ENCODE measurements at regions not wholly inside any gene's neighbourhood (a gene's known extent, or its start where the extent isn't known, plus 50 kb on each side); places are given as distances from the start of the nearest gene placed in this dataset.
"Not testable (repeated sequence)": the region's sequence is repeated elsewhere in the genome, so short reads cannot be mapped to it uniquely, and the experiment has no call there.

DNA sequence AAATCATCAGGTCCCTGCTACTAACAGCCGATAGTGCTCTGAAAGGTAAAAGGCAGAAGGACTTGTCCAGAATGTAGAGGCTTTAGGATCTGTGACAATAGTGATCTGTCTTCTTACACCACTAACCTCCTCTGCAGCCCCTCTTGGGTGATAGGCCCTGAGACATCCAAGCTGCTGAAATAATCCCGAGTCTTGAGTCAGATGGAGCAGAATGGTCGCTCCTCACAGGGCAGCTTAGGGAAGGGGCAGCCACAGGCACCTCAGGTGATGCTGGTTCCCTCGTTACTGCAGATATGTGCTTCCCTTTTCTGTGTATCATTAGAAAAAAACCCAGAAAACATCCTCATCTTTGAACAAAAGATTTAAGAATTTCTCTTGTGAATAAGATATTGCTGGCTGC is 157.1 kb upstream of the DLX2 start:
- DNase-seq (ENCODE audit: low read depth in 2 of 2), result no peak

DNA sequence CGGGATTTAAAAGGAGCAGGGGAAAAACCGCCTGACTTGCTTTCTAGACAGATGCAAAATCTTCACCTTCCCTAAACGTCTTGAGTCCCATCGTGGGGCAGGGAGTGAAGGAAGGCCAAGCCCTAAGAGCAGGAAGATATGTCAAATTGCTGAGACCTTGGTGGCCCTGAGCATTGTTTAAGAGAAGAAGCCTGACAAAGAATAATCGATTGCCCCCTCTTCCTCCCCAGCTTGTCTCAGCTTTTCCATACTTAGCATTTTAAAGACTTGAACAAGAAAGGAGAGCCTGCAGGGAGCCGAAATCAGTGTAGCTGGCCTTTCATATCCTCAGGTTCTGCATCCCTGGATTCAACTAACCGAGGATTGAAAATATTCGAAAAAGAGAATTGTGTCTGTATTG is 157.6 kb upstream of the DLX2 start:
- no peak for DNase-seq (ENCODE audit: low read depth in 2 of 2)

DNA sequence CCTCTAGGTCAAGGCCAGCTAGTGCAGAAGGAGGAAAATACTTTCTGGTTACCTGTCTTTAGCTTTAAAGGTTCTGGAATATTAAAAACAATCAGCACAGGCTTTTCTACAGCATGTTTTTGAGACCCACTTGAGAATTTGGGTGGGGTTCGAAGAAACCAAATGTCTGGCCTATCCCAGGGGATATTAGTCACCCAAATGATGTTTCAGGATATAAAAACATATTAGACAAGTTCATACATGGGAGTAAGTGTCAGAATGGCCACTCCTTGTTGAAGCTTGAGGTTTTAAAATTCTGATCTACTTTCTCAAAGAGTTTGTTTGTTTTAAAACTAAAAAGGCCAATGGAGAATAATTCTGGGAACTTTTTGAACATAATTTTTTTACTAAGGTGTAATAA is 158.6 kb upstream of the DLX2 start:
- no peak for DNase-seq (ENCODE audit: low read depth in 2 of 2)

DNA sequence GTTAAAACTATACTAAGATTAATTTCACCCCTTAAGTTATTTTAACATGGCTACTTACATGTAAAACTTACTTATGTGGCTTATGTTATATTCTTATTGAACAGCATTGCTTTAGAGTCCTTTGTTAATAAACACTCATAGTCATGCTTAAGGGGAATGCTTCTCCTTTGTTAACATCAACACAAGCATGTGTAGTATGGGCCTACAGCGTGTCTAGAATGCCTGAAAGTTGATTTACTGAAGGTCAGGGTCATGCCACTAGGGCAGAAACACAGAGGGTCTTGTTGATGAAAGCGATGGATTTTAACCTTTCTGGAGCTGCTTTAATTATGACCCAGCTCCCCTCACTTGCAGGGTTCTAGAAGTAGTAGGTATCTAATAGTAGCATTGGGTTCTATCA is 159.8 kb upstream of the DLX2 start:
- DNase-seq (ENCODE audit: low read depth in 2 of 2), result no peak

DNA sequence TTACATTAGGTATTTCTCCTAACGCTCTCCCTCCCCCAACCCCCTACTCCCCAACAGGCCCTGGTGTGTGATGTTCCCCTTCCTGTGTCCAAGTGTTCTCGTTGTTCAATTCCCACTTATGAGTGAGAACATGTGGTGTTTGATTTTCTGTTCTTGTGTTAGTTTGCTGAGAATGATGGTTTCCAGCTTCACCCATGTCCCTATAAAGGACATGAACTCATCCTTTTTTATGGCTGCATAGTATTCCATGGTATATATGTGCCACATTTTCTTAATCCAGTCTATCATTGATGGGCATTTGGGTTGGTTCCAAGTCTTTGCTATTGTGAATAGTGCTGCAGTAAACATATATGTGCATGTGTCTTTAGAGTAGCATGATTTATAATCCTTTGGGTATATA is 162.1 kb upstream of the DLX2 start:
- not testable (repeated sequence) for DNase-seq (ENCODE audit: low read depth in 2 of 2)

DNA sequence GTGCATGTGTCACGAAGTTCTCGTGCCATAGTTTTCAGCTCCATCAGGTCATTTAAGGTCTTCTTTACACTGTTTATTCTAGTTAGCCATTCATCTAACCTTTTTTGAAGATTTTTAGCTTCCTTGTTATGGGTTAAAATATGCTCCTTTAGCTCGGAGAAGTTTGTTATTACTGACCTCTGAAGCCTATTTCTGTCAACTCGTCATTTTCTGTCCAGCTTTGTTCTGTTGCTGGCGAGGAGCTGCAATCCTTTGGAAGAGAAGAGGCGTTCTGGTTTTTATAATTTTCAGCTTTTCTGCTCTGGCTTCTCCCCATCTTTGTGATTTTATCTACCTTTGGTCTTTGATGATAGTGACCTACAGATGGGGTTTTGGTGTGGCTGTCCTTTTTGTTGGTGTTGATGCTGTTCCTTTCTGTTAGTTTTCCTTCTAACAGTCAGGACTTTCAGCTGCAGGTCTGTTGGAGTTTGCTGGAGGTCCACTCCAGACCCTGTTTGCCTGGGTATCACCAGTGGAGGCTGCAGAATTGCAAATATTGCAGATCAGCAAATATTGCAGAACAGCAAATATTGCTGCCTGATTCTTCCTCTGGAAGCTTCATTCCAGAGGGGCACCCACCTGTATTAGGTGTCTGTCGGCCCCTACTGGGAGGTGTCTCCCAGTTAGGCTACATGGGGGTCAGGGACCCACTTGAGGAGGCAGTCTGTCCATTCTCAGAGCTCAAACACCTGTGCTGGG is 157.7 kb upstream of the ITGA6 start:
- not testable (repeated sequence) for DNase-seq (ENCODE audit: low read depth in 2 of 2)

DNA sequence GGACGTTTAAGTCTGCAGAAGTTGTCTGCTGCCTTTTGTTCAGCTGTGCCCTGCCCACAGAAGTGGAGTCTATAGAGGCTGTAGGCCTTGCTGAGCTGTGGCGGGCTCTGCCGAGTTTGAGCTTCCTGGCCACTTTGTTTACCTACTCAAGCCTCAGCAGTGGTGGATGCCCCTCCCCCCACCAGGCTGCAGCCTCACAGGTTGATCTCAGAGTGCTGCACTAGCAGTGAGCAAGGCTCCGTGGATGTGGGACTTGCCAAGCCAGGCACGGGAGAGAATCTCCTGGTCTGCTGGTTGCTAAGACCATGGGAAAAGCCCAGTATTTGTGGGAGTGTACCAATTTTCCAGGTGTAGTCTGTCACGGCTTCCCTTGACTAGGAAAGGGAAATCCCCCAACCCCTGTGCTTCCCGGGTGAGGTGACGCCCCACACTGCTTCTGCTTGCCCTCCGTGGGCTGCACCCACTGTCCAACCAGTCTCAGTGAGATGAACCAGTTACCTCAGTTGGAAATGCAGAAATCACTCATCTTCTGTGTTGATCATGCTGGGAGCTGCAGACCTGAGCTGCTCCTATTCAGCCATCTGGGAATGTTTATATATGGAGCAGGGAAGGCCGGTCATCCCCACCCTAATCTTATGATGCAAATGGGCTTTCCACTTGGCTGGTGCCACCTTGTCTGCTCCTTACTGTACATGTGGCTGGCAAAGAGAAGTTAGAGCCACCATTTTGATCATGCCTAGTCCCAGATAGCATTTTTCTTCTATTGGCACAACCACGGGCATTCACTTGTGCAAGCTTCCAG is 156.9 kb upstream of the ITGA6 start:
- DNase-seq (ENCODE audit: low read depth in 2 of 2), result no peak

DNA sequence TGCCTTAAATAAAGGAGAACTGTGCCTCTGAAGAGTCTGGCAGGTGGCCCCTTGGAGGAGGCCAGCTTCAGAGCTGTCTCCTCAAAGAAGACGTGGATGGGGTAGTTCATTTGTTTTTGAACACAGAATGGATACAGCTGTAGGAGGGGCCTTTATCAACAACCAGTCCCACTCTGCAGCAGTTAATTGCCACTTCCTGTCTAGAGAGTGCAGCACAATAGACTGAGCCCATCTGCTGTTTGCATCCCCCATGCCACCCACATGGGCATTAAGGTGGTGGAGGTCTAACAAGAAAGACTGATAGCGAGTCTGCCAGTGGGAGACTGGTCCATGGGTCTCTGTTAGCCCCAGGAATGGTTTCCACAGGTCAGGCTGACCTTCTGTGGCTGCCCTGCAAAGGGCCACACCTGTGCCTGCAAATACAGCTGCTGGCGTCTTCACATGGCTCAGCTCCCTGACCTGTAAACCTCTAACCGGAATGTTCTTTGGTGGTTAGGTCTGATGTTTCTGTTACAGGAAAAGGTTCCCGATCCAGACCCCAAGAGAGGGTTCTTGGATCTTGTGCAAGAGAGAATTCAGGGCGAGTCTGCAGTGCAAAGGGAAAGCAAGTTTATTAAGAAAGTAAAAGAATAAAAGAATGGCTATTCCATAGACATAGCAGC is 153.3 kb upstream of the ITGA6 start:
- no peak for DNase-seq (ENCODE audit: low read depth in 2 of 2)

DNA sequence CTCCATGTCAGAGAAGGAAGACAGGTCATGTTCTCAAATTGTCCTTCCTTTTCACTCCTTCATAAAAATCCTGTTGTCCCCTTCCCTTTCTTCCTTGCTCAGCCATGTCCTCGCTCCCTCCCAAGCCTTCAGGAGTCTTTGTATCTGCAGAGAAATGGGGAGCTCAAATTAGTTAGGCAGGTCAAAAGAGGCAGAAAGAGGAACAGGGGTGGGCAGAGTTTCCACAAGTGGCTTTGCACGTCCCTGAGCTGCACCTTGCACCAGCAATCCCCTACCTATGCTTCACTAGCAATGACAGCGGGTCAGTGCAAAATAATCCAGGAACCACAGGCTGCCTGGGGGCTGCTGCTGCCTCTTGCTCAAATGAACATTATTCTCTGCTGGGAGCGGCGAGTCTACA is 152.1 kb upstream of the ITGA6 start:
- DNase-seq (ENCODE audit: low read depth in 2 of 2), result no peak

DNA sequence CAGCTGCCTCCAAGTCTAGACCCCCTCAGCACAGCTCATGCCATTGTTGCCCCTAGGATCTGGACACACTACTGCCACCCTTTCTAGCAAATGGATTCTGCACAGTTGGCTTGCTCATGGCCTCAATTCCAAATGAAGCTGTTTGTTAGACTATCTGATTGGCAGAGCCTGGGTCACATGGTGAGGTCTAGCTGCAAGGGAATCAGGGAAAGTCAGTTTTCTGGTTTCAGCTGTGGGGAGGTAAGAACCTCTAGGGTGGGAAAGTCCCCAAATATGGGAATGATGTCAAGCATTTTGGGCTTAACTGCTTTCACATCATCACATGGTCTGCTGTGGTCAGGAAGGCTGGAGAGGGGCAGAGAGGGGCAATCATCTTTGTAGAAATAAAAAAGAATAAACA is 150.4 kb upstream of the ITGA6 start:
- DNase-seq (ENCODE audit: low read depth in 2 of 2), result no peak

DNA sequence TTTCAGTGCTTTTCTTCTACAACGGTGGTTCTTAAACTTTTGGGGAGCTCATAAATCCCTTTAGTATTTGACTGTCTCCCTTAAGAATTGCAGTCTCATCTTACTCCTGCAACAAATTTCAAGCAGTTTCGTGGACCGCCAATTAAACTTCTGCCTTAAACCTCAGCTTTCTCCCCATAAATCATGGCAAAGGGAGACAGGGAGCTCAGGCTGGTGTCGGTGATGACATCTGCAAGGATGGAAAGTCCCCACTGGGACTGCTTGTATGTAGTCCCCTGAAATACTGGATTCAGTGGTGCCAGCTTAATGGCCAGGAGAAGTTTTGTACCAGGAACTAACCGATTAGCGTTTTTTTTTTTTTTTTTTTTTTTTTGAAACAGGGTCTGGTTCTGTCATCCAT is 148.7 kb upstream of the ITGA6 start:
- DNase-seq (ENCODE audit: low read depth in 2 of 2), result no peak

DNA sequence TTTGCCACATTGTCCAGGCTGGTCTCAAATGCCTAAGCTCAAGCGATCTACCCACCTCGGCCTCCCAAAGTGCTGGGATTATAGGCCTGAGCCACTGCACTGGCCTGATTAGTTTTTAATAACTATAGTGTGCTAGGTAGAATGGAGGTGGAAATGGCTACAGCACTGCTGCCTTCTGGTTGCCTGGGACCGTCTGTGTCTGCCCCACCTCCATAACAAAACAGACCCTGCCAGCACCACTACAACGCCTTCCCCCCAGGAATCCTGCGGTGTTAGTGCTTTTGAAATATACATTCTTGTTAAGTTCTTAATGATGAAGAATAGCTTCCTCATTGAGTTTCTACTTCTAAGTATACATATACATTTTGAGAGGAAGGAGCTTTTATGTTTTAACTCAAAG is 148.2 kb upstream of the ITGA6 start:
- no peak for DNase-seq (ENCODE audit: low read depth in 2 of 2)

DNA sequence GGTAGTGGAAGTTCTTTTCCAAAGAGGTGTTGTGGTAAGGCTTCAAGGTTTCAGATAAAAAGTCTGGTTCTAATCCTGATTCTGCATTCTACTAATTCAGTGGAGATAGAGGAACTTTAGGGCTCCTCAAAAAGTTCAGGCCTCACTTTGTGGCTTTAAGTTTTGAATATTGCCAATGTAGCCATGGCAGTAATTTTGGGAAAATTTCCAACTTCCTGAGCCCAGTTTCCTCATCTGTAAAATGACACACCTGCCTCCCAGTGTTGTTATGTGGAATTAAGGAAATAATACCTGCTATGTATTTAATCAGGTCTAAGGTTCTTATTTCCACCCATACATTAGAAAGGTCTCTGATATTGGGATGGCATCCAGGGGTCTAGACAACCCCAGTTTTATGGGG is 147.6 kb upstream of the ITGA6 start:
- DNase-seq (ENCODE audit: low read depth in 2 of 2), result no peak

DNA sequence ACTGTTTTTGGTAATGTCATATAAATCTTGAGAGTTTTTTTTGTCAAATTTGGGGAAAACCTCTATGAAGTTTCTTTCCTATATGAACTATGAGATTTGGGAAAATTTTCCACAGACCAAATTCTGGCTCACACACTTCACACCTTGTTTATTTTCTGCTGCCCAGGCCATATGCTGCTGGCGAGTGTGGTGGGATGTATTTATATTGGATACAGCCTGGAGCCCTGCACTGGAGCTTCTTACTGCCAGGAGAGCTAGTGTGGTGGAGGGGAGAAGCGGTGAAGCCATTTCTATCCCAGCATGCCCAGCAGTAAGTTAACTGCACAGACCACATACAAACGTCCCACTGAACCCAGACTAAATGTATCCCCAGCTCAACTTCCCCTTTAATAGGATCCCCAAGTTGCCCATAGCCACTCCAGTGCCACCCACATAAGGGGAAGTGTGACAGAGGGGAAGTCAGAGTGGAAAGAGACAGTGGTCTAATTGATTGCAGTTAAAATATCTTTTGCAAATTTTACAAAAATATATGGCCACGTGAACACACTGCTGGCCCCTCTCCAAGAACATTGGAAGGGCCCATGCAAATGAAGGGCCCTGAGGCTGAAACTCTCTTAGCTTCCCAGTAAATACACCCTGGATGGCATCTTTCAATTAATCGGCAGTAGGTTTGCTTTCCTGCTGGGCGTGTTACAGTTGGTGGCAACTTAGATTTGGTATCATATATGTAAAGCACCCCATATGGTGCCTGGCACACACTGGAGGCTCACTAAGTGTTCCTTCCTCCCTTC is 146.6 kb upstream of the ITGA6 start:
- DNase-seq (ENCODE audit: low read depth in 2 of 2), result no peak

DNA sequence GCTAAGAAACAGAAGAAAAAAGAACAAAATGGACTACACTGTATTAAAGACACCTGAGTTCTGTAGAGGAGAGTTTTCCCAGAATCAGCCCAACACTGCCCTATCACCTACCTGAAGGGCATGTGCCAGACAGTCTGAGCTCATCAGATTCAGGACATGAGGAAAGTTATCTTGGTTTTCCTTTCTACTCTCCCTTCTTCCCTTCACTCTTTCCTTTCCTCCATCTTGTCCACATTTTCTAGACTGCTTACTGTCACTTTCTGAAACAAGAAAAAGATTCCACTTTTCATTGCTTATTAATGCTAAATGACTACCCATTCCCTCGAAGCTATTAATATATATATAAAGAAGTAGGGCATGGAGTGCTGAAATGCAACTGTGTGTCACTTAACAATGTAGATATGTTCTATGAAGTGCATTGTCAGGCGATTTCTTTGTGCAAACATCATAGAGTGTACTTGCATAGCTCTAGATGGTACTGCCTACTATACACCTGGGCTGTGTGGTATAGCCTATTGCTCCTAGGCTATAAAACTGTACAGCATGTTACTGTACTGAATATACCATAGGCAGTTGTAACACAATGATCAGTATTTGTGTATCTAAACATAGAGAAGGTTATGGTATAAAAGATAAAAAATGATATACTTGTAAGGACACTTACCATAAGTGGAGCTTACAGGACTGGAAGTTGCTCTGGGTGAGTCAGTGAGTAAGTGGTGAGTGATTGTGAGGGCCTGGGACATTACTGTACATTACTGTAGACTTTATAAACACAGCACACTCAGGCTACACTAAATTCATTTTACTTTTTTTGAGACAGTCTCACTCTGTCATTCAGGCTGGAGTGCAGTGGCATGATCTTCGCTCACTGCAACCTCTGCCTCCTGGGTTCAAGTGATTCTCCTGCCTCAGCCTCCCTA is 145.5 kb upstream of the ITGA6 start:
- DNase-seq (ENCODE audit: low read depth in 2 of 2), result no peak

DNA sequence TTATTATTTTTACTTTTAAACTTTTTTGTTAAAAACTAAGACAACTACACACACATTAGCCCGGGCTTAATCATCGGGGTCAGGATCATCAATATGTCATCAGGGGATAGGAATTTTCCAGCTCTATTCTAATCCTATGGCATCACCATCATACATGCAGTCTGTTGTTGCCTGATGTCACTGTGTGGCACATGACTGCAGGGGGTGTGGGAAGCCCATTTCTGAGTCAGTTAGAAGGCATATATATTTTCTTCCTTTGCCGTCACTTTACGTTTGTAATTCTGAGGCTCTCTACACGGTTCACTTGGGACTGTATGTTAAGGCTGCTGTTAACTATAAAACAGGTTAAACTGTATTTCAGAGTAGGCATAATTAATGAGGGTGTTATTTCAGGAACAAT is 144.4 kb upstream of the ITGA6 start:
- DNase-seq (ENCODE audit: low read depth in 2 of 2), result no peak

DNA sequence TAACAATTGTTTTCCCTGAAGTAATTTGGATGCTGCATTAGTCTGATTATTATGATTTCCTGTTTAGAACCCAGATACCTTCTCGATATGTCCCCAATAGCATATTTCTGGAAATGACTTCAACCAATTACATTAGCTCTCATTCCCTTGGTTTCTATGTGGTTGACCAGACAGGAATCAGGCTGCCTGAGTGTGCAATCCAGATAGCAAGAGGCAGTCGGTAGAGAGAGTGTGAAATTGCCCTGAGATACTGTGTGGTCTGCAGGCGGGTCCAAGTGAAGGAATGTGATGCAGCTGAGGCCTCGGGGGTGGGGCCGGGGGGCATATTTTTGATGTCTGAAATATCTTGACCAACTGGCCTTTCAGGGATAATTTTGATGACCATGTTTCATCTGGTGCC is 143.9 kb upstream of the ITGA6 start:
- no peak for DNase-seq (ENCODE audit: low read depth in 2 of 2)

DNA sequence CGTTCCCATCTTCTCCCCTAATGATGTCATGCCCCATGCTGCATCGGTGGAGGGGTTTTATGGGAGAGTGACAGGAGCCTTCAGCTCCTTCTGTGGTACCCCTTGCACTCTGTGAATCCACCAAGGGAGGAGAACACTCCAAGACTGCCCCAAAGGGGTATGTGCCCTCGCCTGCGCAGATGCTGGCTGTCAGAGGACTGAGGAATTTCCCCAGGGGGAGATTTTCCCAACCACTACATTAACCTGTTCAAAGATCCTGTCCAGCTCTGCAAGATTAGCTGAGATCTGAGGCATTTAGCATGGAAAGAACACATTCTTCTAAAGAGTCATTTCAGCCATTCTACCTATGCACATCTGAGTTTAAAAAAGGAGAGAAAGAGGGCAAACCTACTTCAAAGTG is 143.2 kb upstream of the ITGA6 start:
- no peak for DNase-seq (ENCODE audit: low read depth in 2 of 2)

DNA sequence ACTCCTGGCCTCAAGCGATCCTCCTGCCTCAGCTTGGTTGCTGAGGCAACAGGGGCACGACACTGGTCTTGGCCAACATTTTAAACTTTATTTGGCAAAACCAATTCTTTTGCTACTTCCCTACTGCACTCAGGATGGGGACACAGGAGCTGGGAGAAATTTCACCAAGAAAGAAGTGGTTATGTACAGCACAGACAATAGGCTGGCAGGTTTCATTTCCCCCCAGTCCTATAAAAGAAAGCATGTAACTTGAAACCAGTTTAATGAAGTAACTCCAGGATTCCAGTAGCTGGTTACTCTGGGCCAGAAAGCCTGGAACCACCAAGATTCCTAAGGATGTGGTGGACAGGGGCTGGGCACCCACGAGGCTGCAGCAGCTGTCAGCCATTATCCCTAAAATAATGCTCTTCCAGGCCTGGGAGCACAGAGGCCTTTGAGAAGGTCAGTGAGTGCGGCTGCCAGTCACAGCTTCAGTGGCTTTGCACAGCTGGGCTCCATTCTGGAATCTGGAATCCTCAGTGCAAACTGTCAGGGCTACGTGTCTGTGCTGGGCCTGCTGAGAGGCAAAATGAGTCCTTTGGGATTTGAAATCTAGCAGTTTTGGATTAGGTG is 142.3 kb upstream of the ITGA6 start:
- no peak for DNase-seq (ENCODE audit: low read depth in 2 of 2)

DNA sequence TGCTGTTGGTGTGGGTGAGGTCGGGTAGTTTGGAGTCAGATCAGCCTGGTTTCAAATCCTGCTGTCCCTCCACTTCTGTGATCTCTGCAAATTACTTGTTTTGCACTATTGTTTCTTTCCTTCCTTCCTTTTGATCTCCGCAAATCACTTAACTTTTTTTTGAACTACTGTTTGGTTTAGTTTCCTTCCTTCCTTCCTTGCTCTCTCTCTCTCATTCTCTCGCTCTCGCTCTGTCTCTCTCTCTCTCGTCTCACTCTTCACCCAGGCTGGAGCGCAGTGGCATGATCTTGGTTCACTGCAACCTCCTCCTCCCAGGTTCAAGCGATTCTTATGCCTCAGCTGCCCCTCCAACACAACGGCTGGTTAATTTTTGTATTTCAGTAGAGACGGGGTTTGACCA is 141.6 kb upstream of the ITGA6 start:
- no peak for DNase-seq (ENCODE audit: low read depth in 2 of 2)

DNA sequence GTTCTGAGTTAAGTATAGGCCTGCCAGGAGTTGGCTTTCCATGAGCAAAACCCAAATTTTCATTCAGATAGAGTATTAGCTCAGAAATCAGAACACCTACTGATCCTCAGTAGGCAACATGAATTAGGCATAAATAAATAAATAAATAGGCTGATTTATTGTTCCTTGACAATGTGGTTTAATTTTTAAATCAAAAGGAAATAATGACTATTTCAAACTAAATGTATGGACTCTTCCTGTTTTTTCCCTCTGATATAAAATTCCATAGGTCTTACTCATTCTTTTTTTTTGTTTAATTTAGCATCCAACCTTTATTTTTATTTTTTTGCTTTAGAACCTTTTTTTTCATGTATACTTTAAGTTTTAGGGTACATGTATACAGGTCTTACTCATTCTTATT is 140.2 kb upstream of the ITGA6 start:
- DNase-seq (ENCODE audit: low read depth in 2 of 2), result no peak

Data from stimulated activated CD4-positive, alpha-beta T cell treated with anti-CD3 and anti-CD28 coated beads, Interleukin-12 subunit alpha, Interleukin-12 subunit beta, amount 100 ng/mL, for 24 hours (primary cell).